ENCODE measurements at regions not wholly inside any gene's neighbourhood (a gene's known extent, or its start where the extent isn't known, plus 50 kb on each side); places are given as distances from the start of the nearest gene placed in this dataset.

- TF ChIP-seq CTCF (IDR thresholded peaks at IDR 0.05; ENCODE audit: poor library complexity) (no peak), EZH2 (IDR thresholded peaks at IDR 0.05; ENCODE audit: borderline replicate concordance) (no peak), EZH2phosphoT487 (IDR thresholded peaks at IDR 0.05; ENCODE audit: low read depth, severe bottlenecking, unreplicated experiment) (no peak)
Observed at GRCh38 chr16:48910214-48910613, 300.2 kb upstream of the N4BP1 start.

Measured in hepatocyte (in vitro differentiated cells).